Peyer's patch (tissue), 4 donors: ENCODE measurements at regions not wholly inside any gene's neighbourhood (a gene's known extent, or its start where the extent isn't known, plus 50 kb on each side); places are given as distances from the start of the nearest gene placed in this dataset.
"Not testable (repeated sequence)": the region's sequence is repeated elsewhere in the genome, so short reads cannot be mapped to it uniquely, and the experiment has no call there.

ENCODE experiments used
- DNase-seq, 3 donors: peaks; one replicate each; pipeline ENCODE4 v3.0.0-alpha.2; 2017 to 2019
- H3K27ac ChIP-seq, 4 donors: fragments of 200-600 bp; sonication (generic); one replicate each; pipeline ENCODE4 v1.5.1; 2016 to 2019
- H3K27me3 ChIP-seq, 2 donors: fragments of 200-600 bp; sonication (generic); one replicate each; pipeline ENCODE4 v1.5.1; 2019
- H3K36me3 ChIP-seq, 3 donors: fragments of 200-600 bp; sonication (generic); one replicate each; pipeline ENCODE4 v1.5.1; 2016 to 2019
- H3K4me1 ChIP-seq, 4 donors: fragments of 200-600 bp; sonication (generic); one replicate each; pipeline ENCODE4 v1.5.1; 2016 to 2019
- H3K4me3 ChIP-seq, 4 donors: fragments of 200-600 bp; sonication (generic); 1 replicate in 3 of 4; 2 replicates in 1 of 4; pipeline ENCODE4 v1.5.1; 2016 to 2019; ENCODE audit warnings: mild to moderate bottlenecking in 1 of 4
- H3K9me3 ChIP-seq, 4 donors: fragments of 200-600 bp; sonication (generic); one replicate each; pipeline ENCODE4 v1.5.1; 2016 to 2019; ENCODE audit warnings: mild to moderate bottlenecking in 1 of 4
- CTCF ChIP-seq, 6 experiments: fragments of 450-650 bp in 4 of 6; fragments of 200-600 bp in 2 of 6; sonication (generic) in 1 of 6; IDR thresholded peaks; one replicate each; pipeline ENCODE4 v1.5.1; 2017 to 2019; ENCODE audit warnings: antibody characterized with exemption in 6 of 6, mild to moderate bottlenecking in 3 of 6, moderate library complexity in 1 of 6
- POLR2A ChIP-seq, 2 donors: fragments of 450-650 bp; IDR thresholded peaks; one replicate each; pipeline ENCODE4 v1.5.1; 2017; ENCODE audit warnings: antibody characterized with exemption in 2 of 2, mild to moderate bottlenecking in 2 of 2, moderate library complexity in 2 of 2

DNA sequence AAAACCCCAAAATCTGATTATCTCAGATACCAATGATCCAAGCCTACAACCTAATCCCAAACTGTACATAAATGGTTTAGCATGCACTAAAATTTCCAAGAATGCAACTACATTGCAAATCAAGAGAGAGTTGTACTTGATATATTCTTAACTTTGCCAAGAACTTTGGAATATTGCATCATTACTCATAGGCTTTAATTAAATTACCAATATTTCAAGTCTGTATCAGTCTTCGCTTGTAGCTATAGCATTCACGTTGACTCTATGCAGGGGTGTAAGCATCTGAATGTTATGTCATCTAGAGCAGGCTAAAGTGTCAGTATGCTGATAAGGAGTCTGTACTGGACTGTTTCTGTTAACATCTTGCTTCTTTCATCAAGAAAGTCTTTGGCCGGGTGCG is 56.3 kb downstream of the FOXI3 start:
- Histone ChIP-seq H3K4me1 (no peaks in the 10 kb centered on the region), H3K4me3 (no peak overlapping the region), H3K9me3 (no peaks in the 10 kb centered on the region), H3K36me3 (no peaks in the 10 kb centered on the region), H3K27ac (no peak overlapping the region), H3K27me3 (no peaks in the 10 kb centered on the region)
- TF ChIP-seq POLR2A (IDR thresholded peaks at IDR 0.05) = no peak
- TF ChIP-seq CTCF (IDR thresholded peaks at IDR 0.05) = no peak
- DNase-seq = no peak

GRCh38 chr2:88377641-88377991 is 74.9 kb downstream of the FOXI3 start:
- H3K27ac ChIP-seq = no peak overlapping the region
- H3K4me3 ChIP-seq = no peak overlapping the region
- no peaks in the 10 kb centered on the region for H3K4me1 ChIP-seq
- no peak for DNase-seq
- no peak for TF ChIP-seq POLR2A (IDR thresholded peaks at IDR 0.05)
- TF ChIP-seq CTCF (IDR thresholded peaks at IDR 0.05) = no peak
- H3K36me3 ChIP-seq = no peaks in the 10 kb centered on the region
- H3K27me3 ChIP-seq = no peaks in the 10 kb centered on the region
- H3K9me3 ChIP-seq = no peaks in the 10 kb centered on the region

DNA sequence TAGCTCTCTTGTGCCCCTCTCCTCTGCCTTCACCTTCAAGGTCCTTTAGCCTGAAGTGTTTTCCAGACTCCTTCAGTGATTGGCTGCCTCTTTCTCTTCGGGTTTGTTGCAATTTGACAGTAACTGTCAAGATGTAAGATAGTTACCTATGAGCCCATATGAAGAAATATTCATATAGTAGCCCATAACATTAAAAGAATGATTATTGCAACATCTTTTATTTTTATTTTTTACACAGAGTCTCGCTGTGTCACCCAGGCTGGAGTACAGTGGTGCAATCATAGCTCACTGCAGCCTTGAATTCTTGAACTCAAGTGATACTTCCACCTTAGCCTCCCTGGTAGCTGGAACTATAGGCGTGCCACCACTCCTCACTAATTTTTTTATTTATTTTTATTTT is 80.5 kb downstream of the FOXI3 start:
- no peak for DNase-seq
- Histone ChIP-seq H3K36me3 (no peaks in the 10 kb centered on the region), H3K4me1 (no peaks in the 10 kb centered on the region), H3K4me3 (no peak overlapping the region), H3K27me3 (no peaks in the 10 kb centered on the region), H3K9me3 (no peaks in the 10 kb centered on the region), H3K27ac (no peak overlapping the region)
- no peak for TF ChIP-seq POLR2A (IDR thresholded peaks at IDR 0.05)
- no peak for TF ChIP-seq CTCF (IDR thresholded peaks at IDR 0.05)

DNA sequence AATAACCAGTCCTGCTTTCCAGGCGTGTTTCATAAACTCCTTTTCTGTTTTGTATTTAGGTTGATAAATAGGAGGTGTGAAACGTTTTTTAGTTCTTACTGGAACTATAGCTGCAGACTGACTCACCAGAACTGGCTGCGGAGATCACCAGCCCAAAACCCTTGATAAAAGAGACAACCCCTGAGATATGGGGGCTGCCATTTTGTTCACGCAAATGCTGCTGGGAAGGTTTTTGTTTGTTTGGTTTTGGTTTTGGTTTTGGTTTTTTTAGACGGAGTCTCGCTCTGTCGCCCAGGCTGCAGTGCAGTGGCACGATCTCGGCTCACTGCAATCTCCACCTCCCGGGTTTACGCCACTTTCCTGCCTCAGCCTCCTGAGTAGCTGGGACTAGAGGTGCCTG is 87.1 kb downstream of the FOXI3 start:
- H3K4me1 ChIP-seq, H3K36me3 ChIP-seq, DNase-seq, H3K9me3 ChIP-seq, H3K4me3 ChIP-seq, H3K27me3 ChIP-seq, H3K27ac ChIP-seq: not testable (repeated sequence)

GRCh38 chr2:88355486-88355885 is 97.0 kb downstream of the FOXI3 start:
- H3K27ac ChIP-seq = no peak overlapping the region
- H3K9me3 ChIP-seq = no peaks in the 10 kb centered on the region
- H3K27me3 ChIP-seq = peaks cover 0 to 1% of the 10 kb centered on the region in 2 donors
- no peak for DNase-seq
- TF ChIP-seq POLR2A (IDR thresholded peaks at IDR 0.05) (no peak), CTCF (IDR thresholded peaks at IDR 0.05) (no peak)
- H3K4me3 ChIP-seq = no peak overlapping the region
- peaks cover 0 to 3% (median 1%) of the 10 kb centered on the region in 4 donors for H3K4me1 ChIP-seq
- H3K36me3 ChIP-seq = no peaks in the 10 kb centered on the region

GRCh38 chr2:88351249-88351601 is 101.3 kb downstream of the FOXI3 start:
- DNase-seq = no peak
- no peaks in the 10 kb centered on the region for H3K9me3 ChIP-seq
- H3K27me3 ChIP-seq = peaks cover 0 to 5% of the 10 kb centered on the region in 2 donors
- H3K27ac ChIP-seq = no peak overlapping the region
- H3K4me1 ChIP-seq = peaks cover 0 to 7% (median 3%) of the 10 kb centered on the region in 4 donors
- TF ChIP-seq POLR2A (IDR thresholded peaks at IDR 0.05) = no peak
- no peak for TF ChIP-seq CTCF (IDR thresholded peaks at IDR 0.05)
- no peak overlapping the region for H3K4me3 ChIP-seq
- H3K36me3 ChIP-seq = no peaks in the 10 kb centered on the region
